HT-29 (cell line): ENCODE measurements at regions not wholly inside any gene's neighbourhood (a gene's known extent, or its start where the extent isn't known, plus 50 kb on each side); places are given as distances from the start of the nearest gene placed in this dataset.

Experiments used
- DNase-seq: peaks from one replicate; pipeline ENCODE4 v3.0.0-alpha.2; 2015; ENCODE audit warnings: low spot score

DNA sequence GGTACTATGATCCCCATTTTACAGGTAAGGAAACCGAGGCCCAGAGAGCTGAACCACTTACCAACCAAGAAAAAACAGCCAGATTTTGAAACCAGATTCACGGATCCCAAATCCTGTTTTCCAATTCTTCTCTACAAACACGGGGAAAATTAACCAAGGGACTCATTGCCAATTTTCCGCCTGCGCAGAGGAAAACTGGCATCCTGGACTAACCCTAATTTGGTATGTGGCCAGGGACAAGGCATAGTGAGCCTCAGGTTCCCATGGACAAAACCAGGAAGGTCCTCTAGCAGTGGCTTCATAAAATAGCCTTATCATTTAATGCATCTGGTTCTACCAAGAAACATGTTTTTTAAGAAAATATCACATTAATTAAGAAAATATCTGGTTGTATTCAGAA, 517.3 kb downstream of the MED13L start:
- no peak for DNase-seq

DNA sequence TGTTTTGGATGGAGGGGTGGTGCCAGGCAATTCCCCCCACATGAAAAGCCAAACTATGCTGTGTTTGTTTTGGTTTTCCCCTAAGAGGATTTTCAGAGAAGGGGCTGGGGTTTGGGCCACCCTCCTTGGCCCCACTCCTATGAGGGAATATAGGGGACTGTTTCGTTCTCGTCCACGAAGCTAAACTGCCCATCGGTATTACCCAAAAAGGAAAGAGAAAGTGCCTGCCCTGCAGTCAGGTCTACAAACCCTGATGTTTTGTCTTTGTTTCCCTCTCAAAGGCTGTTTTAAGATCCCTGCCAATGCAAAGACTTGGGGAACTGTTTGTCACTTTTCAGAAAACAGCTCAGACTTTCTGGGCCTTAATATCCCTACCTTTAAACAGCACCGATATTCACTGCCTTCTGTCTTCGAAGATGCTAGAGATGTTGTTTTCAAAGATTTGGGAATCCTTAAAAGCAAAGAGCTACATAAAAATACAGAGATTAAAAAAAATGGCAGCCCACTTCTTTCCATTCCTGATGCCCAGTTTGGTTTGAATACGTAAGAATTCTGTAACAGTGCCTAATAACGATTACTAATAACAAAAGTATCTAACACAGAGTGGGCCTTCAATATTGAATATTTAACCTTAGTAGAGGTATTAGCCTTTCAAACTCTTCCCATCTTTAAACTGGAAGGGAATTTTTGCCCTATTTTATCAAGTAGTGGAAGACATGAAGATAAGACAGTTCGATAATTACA, 518.4 kb downstream of the MED13L start:
- DNase-seq = no peak

DNA sequence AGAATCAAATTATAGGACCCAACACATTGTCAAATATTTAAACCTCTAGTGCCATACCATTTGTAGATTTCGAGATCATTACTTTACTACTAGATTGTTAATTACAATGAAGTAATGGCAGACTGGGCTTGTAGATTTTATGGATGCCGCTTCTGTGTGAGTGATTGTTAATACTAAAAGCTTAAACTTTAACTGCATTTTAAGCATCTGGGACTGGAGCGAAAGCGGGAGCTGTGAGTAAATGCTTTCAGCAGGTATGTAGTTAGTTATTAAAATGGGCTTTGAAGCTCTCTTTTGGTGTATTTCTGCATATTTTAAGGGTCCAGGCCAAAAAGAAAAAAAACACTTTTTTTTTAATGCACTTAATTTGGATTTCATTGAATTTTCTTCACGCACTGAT, 519.3 kb downstream of the MED13L start:
- no peak for DNase-seq

DNA sequence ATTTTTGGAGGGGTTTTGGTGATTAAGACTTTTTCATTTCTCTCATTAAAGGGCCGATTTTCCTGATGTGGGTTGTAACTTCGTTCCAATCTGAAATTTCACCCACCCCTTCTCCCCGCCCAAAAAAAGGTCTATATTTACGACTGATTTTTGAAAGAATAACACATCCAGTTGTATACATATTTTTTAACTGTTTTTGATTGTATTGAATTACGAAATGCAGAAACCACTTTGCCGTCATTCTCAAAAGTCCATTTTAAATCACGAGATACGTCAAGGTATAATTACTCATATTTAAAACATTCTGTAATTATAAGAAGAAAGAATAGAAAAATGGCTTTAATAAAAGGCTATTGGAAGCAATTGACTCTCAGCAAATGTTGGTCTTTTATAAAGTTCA, 520.7 kb downstream of the MED13L start:
- DNase-seq = no peak

DNA sequence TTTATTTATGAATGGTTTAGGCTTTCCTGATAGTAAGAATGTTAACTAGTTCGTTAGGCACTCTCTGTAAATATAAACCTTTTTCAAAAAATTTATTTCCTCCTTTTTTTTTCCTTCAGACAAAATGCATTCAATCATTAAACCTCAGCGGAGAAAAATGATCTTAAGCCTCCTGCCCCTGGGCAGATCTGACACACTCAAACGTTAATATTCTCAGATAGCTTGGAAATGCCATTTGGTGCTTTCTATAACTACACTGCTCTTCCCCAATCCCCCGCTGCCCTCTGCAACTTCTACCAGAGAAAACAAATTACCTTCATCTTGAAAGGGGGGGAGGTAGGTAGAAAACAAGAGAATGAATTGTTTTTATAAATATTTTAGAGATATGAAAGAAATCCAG, 521.2 kb downstream of the MED13L start:
- DNase-seq = no peak

DNA sequence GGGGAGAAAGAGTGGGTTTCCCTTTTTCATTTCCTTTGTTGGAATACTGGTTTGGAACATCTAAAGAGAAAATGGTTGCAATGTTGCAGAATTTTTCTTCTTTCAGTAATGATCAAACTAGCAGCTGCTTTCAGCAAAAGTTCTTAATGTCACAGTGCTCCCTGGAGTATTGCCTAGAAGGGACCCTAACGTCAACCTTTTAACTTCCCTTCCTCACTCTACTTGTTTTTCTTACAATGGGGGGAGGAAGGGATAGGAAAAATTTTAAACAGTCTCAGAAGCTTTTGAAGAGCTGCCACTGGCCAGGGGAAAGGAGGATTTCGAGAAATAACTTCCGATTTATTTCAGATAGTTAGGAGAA, 521.8 kb downstream of the MED13L start:
- DNase-seq = no peak

DNA sequence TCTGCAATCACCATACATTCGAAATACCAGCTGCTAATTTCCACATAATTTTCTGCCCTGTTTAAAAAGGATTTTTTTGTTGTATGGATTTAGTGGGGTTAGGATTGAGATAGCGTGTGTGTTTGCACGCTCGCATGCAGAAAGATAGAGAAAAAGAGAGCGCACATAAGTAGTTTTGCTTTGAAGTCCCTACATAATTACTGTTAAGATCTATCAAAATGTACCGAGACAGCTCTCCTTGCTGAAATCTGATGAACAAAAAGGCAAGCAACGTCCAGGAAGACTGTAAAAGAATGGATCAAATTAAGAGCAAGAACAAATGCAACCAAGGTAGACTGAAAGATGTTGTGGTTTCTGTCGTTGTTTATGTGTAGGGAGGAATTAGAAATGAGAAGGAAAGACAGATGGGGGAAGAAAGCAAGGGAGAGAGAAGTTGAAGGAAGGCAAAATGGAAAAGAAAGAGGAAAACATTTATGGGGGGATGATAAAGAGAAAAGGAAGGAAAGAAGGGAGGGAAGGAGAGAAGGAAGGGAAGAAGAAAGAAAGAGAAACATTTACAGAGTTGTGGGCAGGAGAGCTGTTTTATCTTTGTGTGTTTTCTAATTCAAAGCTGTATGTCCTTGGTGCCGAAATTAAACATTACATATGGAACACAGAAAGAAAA, 522.3 kb downstream of the MED13L start:
- DNase-seq = no peak

DNA sequence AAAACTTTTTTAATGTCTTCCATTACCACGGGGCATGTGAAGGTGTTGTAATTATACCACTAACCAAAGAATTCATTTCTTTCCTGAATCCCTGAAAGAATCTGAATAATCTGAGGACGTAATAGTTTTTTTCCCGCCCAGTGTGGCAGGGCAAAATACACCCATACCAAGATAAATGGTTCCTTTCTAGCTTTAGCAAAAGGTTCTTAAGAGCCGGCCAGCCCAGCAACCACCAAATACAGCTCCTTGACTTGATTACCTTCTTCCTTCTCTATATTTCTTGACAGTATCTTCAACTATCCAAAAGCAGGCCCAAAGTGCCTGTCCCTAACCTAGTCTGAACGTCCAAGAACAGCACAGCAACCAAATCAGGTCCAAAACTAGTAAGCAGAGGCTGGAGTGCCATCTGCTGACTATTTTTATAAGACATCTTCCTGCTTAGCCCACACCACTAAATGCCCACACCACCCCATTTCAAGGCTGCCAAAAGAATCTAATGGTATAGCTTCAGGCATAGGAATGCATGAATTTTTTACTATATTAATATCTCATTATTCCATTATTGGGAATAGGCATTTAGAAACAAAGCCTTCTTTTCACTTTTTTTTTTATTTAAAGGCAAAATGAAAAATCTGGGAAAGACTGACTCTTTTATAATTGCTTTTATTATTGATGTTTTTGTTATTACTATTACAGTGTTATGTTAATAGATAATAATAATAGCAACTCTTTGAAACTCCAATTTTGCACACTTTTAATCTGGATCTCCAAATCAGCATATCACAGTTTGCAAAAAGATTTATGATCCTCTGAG, 524.4 kb downstream of the MED13L start:
- DNase-seq = peak; percentile 89

DNA sequence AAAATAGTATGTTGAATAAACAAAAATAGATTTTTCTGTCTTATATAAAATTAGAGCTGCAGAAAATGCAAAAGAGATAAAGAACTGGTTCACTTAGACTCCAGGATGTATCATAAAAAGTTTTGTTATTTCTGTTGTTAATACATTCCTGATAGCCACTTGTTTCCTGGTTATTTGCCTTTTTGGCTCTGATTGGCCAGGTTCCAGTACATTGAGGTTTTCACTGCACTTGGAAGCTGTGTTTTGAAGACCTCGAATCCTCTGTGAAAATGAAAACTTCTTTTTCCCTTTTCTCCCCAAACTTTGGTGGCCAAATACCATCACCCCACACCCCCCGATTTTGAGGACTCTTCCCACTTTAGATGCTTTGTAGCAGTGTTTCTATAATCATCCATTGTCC, 525.3 kb downstream of the MED13L start:
- DNase-seq = peak; percentile 33

DNA sequence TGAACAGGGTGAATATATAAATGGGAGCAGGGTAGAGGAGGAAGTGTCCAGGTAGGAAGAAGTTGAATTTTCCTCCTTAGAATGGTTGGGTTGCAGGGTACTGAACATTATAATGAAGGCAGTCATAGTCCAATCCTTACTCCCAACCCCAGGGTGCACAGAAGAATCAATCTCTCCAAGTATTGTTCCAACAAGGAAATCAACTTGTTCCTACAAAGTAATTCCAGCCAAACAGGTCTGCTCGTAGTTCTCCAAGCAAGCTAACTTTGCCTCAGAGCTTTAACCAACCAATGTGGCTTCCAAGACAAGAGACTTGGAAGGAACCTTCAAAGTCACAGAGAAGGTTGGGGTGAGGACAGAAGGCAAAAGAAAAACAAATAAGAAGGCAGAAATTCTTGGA, 527.2 kb downstream of the MED13L start:
- no peak for DNase-seq

DNA sequence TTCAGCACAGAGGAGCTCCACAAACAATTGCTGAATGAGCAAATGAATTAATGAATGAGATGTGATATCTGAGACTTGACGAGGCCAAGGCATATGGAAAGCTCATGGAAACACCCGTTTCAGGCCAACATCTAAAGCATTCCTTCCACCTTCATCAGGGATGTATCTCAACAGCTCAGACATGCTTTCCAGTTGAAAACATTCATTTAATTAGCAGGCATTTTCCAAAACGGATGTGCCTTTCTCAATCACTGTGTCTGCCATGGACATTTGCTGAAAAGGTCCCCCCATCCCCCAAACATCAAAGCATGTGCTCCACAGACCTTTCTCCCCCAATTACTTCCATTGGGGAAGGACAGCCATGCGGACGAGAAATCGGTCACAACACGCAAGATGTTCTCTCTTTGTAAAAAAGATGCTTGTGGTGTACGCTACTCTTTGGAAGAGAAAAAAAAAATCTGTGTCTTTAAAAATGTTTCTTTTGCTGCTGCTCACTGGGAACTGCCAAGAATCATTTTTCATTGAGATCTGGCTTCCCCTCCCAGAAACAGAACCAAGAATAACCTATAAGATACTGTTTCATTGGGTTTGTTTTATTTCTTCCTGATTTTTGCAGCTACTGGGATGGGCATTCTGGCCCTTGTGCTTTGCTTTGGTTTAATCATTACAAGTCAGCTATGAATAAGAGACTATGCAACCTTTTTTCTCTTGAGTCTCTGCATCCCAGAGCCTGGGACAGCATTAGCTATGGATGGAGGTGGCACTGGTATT, 528.2 kb downstream of the MED13L start:
- no peak for DNase-seq

DNA sequence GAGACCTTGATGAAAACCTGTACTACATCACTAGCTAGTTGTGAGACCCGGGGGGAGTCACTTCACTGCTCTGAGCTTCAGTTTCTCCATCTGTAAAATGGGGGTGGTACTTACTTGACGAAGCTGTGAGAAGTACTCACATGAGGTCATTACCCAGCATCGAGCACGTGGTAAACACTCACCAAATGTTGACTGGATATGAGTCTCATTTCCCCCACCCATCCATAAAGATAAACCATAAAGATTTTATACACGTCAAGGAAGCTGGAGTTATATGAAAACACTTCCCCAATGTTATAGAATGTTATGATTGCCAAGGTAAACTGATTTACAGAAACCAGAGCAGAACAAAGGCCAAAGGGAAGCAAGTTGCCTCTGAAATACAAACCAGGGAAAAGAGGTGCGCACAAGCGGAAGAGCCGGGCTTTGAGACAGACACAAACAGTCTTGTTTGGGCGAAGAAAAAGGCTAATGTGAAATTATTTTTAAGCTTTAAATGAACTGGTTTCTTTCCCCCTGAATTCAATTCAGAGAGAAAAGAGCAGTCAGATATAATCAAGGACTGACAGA, 536.8 kb downstream of the MED13L start:
- no peak for DNase-seq

DNA sequence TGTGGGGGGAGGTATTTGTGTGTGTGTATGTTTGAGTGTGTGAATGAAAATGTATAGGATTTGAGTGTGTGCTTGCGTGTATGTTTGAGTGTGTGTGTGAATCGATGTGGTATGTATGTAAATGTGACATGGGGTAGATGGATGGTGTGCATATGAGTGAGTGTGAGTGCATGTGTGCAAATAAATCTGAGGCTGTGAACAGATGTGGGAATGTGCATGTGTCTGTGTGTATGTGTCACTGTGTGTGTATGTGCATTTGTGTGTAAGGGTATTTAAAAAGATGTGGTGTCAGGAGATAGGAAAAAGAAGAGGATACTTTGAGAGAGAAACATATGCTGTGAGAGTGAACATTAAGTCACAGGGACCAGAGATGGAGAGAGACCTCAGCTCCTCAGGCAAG, 539.6 kb downstream of the MED13L start:
- no peak for DNase-seq

DNA sequence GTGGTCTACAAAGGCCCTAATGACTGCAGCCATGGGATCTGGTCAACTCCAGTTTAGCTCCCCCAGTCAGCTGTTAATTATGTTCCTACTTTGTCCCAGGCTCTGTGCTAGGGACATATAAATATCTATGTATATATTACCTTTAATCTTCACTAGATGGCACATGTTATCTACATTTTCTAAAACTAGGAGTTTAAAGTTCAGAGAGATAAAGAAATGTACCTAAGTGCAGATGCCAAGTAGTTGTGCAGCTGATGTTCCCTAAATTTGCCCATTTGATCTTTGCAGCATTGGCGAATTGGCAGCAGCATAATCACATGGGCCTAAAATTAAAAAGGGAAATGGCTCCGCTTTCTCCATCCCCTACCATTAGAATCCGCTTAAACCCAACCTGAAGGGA, 541.1 kb downstream of the MED13L start:
- no peak for DNase-seq

DNA sequence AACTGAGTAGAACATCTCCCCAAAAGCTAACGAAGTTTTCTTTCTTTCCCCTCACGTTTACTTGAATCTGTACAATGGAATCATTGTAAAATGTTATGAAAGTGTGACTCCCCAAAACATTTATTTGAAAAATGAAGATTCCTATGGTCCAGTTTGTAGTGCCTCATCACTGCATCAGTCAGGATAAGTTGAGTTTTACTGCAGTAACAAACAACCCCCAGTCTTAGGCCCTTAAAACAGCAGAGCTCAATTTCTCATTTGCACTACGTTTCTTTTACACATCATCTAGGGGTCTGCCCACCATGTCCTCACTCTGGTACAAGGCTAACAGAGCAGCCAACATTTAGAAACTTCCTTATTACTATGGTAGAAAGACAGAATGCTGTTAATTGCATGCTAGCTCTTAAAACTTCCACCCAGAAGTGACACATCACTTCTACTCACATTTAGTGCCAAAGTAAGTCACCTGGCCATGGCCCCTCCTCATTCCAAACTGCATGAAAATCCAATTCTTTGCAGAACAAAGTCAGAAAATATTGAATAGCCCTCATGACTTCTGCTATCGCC, 546.4 kb downstream of the MED13L start:
- no peak for DNase-seq

DNA sequence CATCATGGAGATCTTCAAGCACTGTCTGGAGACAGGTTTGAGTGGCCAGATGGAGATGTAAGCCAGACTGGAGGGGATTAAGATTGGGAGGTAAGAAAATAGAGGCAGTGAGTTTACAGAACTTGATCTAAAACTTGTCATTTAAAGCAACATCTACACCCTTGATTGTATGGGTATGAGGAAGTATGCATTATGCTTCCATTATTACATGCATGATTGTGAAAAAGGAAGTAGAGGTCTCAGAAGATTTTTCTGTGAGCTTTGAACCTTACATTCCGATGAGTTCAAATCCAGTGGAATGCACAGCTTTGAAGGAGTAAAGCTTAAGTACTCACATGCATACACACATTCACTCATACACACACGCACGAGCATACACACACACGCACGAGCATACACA, 550.8 kb downstream of the MED13L start:
- no peak for DNase-seq

DNA sequence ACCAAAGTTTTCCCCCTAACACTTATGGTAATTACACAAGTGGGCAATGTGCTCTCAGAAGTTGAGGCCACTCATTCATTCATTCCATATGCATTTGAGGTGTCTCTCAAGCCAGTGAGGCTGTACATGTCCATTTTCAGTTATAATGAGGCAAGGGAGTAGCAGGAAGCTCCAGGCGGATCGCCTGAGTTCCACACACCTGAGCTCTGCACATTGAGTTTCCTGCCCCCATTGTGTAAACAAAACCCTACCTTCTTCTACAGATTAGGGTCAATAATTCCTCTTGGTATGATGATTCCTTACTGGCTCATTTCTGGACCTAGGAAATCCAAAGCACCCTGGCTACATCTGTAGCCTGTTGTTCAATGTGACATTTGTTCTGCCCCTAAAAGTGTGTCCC, 555.3 kb downstream of the MED13L start:
- peak; percentile 12 for DNase-seq

DNA sequence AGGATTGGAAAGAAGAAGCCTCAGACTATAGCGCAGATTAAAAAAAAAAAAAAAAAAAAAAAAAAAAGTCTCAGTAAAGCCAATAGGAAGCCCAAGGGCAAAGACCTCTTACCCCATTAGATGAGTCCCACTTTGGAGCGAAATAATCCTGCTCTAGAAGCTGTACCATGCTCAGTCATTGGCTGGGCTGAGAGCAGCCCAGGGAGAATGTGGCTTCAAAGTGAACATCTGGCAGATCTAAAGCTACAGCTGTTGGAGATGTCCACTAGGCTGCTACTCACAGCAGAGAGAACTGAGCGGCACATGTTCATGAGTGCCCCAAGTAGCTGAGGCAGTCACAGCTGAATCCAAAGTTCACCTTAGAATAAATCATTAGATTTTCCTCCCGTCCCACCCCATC, 560.9 kb downstream of the MED13L start:
- no peak for DNase-seq

DNA sequence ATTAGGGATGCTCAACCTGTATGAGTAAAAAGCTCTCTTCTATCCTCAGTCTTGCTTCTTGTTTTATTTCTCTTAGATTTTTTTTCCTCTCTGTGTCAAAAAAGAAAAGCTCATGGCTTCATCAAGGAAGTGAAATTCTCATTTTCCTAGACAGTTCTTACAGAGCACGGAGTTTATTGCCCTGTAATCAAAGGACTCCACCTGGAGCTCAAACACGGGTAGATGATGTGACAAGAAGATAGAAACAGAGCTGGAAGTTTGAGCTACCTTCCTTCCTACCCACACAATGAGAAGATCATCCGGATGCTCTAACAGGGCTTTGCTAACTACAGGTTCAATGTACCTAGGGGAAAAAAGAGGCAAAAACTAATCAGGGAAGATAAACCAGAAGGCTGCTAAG, 564.8 kb downstream of the MED13L start:
- DNase-seq = no peak

DNA sequence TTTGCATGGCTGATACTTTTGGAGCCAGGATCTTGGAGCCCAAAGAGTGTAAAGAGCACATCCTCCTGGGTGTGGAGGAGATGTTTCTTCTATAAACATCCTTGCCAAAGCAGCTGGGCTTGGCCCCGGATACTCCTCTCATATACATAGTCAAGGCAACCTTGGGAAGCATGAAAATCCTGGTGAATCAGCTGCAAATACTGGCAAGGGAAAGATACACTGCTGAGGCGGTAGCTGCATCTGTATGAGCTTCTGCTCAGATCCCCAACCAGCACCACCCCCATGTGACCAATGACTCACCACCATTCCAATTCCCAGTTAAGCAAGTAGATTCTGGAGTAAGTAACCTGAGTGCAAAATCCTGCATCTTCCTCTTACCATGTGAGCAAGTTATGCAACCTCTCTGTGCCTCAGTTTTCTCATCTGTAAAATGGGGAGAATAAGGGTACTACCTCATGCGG, 567.4 kb downstream of the MED13L start:
- DNase-seq = no peak

DNA sequence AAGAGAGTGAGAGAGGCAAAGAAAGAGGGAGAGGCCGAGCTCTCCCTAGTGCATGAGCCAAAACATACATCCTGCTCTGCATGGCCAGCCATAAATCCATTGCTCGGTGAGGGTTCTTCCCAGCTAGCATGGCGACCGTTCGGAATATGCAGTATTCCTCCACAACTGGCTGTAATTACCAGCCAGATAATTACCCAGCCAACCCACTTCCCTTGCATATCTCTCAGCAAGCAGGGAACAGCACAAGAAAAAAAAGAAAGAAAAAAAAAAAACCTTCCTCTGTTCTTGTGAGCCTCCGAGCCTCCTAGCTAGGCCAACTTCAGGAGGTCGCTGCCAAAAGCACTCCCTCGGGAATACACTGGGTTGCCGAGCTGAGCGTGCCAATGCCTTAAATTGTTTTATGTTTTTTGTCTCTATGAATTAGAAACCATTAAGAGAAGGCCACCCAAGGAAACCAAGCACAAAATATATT, 567.9 kb downstream of the MED13L start:
- no peak for DNase-seq
